HG02938 (cell line): ENCODE measurements at regions not wholly inside any gene's neighbourhood (a gene's known extent, or its start where the extent isn't known, plus 50 kb on each side); places are given as distances from the start of the nearest gene placed in this dataset.
"Not testable (repeated sequence)": the region's sequence is repeated elsewhere in the genome, so short reads cannot be mapped to it uniquely, and the experiment has no call there.

Experiments used
- ATAC-seq: cut with Tn5 transposase; IDR thresholded peaks from one replicate; pipeline ENCODE4 v1.9.1; 2021; ENCODE audit warnings: mild to moderate bottlenecking, moderate library complexity; ENCODE audit not compliant: unreplicated experiment

DNA sequence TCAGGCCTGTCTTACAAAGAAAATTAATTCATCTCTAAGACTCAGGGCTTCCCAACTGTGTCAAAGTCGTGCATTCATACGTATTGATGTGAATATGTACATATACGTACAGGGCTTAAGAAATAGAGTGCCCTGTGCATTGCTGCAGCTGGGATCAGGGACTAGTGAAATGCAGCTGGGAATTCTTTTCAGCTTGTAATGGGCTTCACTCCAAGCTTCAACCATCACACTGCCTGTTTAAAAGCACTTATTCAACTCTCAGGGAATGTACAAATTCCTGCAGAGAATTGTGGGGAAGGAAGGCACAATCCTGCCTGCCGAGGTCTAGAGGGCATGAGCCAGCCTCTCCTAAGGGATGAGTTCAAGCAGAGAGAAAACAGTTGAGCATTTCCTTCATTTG lies 59.6 kb upstream of the MAN2A1 start:
- no peak for ATAC-seq

DNA sequence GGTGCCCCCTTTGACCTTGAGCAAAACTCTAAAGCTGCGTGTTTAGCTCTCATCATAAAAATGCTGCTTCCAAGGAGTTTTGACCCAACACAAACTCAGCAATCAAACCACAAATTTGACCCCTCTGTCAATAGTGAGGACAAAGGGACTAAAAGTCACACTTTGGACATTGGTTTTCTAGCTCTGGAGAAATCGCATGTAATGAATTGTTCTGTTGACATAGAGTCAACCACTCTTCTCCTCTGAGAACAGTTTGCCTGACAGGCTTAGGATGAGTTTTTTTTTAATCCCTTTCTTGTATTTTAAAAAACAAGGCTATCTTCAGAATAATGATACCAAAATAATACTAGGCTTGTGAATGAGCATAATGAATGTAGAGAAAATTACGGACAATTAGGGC lies 61.1 kb upstream of the MAN2A1 start:
- no peak for ATAC-seq

DNA sequence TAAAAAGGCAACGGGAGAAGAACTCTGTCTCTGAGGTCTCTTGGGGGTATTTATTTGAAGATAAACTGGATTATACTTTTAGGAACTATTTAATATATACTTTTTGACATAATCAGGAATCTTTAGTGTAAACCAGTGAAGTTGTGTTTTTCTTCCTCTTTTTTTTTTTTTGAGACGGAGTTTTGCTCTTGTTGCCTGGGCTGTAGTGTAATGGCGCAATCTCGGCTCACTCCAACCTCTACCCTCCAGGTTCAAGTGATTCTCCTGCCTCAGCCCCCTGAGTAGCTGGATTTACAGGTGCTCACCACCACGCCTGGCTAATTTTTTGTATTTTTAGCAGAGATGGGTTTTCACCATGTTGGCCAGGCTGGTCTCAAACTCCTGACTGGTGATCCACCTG lies 68.5 kb upstream of the MAN2A1 start:
- ATAC-seq: not testable (repeated sequence)

DNA sequence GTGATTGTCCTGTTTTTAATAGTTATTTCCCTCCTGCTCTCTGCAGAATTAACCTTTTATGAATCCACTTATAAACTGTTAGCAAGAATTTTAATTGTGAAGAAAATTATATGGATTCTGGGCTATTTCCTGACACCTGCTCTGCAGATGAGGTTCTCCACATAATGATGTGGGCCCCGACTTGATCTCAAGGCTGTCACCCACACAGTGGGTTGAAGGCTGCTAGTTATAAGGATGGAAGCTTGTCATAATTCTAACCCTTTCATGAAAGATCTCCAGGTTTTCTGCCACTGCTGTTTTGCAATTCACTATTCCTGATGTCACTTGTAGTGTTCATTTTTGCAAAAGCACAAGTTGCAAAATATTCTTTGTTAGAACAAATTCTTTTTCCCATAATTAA lies 69.1 kb upstream of the MAN2A1 start:
- no peak for ATAC-seq

DNA sequence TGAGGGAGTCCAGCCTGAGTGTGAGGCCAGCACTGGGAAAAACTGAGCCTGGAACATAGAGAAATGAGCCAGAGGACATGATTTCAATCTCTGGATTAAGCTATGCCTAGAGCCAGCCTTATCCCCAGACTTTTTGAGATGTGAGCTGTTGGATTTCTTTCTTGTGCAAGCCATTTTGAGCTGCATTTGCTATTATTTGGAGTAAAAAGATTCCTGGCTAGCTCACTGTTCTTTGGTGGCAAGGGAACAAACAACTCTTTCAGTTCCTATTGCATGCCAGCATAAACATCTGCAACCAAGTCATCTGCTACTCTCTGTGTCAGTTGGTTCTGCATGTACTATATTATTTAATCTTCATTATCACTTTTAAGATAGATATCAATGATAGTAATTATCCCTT lies 70.1 kb upstream of the MAN2A1 start:
- no peak for ATAC-seq

DNA sequence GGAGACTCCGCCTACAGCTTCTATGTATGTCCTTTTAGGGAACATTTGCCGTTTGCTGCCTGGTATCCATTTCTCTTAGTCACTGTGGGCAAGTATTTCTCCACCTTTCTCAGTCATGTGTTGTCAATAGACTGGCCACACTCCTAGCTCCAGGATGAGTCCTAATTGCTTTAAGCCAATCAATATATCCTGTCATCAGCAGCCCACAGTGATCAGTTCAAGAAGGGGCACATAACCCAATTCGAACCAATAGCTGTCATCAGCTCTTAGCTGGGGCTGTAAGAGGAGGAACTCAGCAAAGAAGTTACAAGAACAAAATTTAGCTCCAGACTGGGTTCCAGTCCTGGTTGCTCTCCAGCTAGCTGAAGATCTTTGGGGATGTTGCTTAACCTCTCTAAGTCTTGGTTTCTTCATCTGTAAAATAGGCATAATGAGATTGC lies 70.7 kb upstream of the MAN2A1 start:
- ATAC-seq: no peak

DNA sequence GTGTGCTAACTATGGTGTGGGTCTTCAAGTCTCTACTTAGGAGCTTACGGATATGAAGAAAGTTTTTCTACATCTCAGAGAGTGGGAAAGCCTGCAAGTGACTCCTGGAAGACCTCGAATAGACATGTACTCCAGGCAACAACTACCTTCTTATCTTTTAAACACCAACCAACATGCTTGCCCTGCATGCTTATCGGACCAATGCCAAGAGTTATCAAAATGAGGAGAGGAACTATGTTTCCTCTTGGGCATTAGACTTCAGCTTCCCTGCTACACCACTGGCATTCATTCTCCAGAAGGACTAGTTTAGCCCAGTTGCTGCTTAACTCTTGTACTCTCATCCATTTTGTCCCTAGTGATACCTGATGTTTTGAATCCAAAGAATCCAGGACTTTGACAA lies 74.7 kb upstream of the MAN2A1 start:
- no peak for ATAC-seq

DNA sequence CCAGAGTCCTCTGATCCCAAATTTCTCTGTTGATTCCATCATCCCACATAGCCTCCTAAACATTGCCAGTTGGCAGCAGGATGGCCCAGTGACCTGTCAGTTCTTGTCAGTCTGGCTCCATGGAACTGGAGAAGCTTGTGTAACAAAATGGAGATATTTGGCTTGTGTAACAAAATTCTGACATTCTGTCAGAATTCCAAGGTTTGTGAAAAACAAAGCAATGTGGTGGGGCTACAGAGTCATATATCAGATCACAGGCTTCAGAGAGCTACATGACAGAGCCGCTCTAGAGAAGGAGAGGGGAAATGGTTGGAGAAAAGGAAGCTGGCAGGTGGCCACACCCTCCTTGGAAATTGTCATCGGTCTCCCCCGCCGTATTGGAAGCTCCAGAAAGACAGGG lies 75.4 kb upstream of the MAN2A1 start:
- ATAC-seq: no peak

DNA sequence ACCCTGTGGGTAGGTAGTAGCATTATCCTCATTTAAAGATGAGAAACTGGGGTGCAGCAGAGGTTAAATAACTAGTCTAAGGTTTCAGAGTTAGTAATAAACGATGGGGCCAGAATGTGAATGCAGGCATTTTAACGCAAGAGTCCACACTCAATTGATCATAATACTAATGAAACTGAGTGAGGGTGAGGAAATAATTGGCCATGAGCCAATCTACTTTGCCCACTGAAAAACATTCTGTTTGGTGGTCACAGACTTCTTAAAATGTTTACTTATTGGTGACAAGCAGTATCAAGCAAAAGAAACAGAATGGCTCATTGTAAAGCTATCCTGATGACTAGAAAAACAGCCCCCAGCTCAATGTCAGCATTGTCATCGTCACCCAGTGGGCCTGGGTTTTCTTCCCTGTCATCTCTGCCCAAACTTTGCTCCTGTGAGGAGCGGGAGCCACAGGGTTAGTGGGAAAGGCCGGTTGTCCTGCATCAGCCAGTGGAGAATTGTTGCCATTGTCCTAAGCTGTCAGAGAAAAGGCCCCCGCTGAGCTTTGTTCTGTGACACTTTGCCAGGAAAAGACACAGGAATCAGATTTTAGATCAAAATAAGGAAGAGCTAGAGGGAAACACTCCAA lies 77.3 kb upstream of the MAN2A1 start:
- no peak for ATAC-seq

DNA sequence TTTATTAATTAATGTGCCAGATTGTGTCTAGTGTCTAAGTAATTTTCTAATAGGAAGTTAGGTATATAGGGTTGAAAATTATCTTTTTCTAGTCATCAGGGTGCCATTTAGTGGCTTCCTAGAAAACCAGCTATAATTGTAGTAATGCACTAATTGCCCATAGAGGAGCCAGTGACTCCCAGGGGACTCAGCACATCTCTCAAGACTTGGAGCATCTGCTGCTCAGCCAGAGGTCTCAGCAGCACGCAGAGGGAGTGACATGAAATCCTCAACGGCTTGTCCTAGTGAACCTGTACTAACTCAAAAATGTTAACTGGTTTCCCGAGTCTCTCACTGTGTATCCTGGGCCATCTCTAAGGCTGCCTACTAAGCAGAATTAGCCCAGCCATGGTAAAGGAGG lies 78.2 kb upstream of the MAN2A1 start:
- no peak for ATAC-seq

DNA sequence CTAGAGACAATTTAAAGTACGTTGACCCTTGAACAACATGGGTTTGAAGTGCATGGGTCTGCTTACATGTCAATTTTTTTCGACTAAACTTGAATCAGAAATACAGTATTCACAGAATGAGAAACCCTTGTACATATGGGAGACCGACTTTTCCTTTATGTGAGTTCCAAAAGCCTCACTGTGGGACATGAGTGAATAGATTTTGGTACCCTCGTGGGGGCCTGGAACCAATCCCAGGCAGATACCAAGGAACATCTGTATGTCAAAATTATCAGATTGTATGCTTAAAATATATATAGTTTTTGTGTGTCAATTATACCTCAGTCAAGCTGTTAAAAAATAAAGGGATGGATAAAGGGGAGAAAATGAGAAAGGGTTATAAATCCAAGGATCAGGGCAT lies 78.7 kb upstream of the MAN2A1 start:
- ATAC-seq: no peak

DNA sequence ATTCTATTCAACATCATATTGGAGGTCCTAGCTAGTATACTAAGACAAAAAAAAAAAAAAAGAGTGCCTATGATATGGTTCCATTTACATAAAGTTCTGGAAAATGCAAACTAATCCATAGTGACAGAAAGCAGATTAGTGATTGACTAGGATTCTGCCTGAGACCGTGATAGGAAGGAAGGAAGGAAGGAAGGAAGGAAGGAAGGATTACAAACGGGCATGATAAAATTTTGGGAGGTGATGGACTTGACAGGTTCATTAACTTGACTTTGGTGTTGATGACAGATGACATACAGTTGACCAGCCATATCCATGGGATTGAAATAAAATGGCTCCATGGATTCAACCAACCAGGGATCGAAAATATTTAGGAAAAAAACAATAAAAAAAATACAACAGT lies 79.1 kb upstream of the MAN2A1 start:
- ATAC-seq: no peak

DNA sequence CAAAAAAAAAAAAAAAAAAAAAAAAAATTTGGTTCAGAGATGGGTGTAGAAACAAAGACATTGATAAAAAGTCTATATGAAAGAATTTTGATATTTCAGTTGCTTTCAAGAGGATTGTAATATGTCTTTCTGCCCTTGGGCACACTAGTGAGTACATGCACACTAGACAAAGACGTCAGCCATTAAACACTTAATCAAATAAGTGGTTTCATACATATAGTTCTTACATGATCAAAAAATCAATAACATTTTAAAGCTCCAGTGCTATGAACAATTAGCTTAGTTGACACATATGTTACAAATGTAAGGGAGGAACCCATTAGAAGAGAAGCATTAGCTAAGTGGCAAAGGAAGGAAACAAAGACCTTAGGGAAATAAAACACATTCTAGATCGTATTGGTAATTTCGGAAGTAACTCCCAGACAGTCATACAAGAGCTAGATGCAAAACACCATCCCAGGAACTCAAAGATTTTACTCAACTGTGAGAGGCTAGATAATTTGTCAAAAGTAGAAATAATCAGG lies 84.5 kb upstream of the MAN2A1 start:
- ATAC-seq: no peak

DNA sequence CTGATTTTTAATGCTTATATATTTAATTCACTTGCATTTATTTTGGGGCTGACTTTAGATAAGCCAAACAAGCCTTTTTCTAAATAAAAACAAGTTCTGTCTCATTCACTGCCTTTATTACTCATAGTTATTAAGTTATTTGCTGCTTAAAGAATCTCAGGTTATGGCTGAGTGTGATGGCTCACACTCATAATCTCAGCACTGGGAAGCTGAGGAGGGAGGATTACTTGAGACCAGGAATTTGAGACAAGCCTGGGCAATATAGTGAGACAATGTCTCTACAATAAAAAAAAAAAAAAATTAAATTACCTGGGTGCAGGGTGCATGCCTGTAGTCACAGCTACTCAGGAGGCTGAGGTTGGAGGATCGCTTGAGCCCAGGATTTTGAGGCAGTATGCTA lies 85.0 kb upstream of the MAN2A1 start:
- no peak for ATAC-seq

DNA sequence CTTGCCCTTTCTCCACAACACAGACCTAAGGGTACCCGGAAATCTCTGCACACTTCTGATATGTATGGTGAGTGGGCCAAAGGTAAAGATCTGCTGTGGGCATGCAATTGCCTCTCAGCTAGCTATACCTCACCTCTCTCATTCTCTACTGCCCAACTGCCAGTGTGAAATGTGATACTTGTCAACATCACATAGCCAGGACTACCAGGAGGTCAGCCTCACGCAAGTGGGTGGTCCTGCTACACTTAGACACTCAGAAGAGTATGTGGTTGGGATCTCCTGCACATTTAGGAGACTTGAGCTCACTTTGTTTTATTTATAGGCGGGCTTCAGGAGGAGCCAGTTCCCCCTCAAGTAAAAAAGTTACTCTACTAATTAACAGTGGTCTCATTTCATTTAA lies 88.0 kb upstream of the MAN2A1 start:
- ATAC-seq: no peak

DNA sequence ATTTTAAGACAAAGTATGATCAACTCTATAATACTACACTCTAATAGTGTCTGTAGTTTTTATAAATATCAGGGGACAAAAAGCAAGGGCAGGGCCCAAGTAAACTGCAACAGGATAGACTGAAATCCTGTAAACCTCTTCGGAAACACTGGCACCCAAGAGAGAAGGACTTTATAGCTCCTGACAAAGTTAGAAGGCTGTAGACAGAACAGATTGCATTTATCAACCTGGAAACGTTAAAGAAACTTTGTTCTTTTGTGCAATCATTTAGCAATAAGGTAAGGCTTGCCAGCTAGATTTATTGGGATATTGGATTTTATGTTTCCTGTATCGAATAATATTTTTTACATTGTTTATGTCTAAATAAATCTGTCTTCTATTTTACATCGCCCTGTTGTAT lies 91.8 kb upstream of the MAN2A1 start:
- ATAC-seq: no peak

DNA sequence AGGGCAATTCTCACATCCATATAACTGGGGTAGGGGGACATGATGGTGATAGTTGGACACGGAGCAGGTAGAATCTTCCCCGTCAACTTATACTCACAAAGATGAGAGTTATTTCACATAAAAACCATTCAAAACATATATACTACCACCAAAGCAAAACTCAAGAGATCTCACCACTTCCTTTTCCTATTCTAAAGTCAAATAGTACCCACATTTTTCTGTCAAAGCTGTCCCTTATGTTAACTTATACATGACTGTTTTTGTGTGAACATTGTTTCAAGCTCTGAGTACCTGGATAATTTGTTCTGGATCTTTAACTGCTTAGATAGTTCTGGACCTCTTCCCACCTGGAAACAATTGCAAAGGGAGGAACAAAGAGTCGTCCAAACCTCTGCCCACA lies 95.5 kb upstream of the MAN2A1 start:
- ATAC-seq: no peak

DNA sequence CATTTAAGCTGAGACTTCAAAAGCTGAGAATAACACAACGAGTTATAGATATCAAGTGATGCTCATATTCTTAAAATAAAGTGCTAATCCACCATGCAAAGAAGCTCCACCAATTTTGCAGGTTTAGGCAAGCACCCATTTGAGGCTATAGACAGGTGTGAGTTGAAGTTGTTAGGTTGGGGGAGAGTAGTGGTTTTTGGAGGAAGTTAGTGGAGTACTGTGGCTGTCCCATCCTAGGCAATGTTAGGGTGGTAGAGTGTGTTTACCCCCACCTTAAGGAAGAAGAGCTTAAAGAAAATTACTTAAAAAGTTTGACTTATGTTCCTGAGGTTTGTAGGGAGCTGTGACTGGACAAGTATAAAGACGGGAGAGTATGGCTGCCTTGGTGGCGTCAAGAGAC lies 98.9 kb upstream of the MAN2A1 start:
- ATAC-seq: no peak

DNA sequence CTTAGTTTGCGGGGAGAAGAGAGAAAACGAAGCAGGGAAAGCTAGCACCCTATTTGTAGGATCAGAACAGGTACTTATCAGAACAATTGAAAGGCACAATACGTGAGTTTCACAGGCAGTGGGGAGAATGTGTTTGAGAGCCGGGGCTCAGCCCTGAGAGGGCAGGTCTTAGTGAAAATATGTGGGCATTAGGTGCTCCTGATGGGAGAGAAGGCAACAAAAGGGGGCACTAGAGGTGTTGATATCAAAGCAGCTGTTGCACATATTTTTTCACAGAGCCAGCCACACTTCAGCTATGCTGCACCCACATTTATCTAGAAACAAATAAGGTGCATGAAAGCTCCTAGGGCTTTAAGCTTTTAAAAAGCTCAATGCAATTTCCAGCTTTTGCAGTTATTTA lies 99.7 kb upstream of the MAN2A1 start:
- ATAC-seq: no peak

DNA sequence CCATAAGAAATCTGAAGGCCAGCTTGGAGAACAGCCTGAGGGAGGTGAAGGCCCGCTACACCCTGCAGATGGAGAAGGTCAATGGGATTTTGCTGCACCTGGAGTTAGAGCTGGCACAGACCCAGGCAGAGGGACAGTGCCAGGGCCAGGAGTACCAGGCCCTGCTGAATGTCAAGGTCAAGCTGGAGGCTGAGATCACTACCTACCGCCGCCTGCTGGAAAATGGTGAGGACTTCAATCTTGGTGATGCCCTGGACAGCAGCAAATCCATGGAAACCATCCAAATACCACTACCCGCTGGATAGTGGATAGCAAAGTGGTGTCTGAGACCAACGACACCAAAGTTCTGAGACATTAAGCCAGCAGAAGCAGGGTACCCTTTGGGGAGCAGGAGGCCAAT lies 100.5 kb upstream of the MAN2A1 start:
- no peak for ATAC-seq

DNA sequence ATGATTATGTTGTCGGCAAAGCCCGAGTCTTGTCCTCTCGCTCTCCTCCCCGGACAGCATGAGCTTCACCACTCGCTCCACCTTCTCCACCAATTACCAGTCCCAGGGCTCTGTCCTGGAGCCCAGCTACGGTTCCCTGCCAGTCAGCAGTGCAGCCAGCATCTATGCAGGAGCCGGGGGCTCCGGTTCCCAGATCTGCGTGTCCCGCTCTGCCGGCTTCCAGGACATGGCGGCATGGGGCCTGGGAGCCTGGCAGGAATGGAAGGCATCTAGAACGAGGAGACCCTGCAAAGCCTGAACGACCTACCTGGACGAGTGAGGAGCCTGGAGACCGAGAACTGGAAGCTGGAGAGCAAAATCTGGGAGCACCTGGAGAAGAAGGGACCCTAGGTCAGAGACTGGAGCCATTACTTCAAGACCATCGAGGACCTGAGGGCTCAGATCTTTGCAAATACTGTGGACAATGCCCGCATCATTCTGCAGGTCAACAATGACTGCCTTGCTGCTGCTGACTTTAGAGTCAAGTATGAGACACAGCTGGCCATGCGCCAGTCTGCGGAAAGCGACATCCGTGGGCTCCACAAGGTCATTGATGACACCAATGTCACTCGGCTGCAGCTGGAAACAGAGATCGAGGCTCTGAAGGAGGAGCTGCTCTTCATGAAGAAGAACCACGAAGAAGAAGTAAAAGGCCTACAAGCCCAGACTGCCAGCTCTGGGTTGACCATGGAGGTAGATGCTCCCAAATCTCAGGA lies 101.3 kb upstream of the MAN2A1 start:
- no peak for ATAC-seq

DNA sequence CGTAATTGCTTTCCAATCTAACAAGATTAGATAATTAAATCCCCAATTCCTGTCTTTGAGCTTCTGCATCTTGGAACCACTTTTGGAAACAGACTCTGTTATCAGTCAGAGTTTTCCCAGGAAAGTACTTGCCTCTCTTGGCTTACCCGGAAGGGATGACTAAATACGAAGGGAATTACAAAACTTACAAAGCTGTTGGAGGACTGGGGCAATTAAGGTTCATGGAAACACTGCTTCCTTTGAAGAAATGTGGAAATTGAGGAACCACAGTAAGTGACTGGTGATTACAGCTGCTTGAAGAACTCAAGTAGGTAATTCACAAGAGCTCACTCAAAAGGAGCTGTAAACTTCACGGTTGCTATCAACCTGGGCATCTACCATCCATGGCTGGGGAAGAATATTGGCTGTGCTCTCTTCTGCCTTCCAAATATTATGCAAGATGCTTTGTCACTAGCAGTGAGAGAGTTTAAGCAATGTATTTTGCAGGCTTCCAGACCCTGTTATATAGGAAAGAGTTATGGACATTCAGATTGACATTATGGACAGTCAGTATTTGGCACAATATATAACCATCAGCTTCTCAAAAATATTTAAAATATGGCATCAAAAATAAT lies 104.6 kb upstream of the MAN2A1 start:
- no peak for ATAC-seq
